K562 (cell line): ENCODE measurements at regions not wholly inside any gene's neighbourhood (a gene's known extent, or its start where the extent isn't known, plus 50 kb on each side); places are given as distances from the start of the nearest gene placed in this dataset.

ENCODE experiments used
- FOXK1 ChIP-seq: sonication (generic); formaldehyde crosslinking; IDR thresholded peaks from 2 replicates; pipeline ENCODE4 v1.8.0; 2022; ENCODE audit warnings: missing genetic modification reagents, mild to moderate bottlenecking, borderline replicate concordance
- PPARD ChIP-seq: fragments of 250-450 bp; sonication (Bioruptor Pico); IDR thresholded peaks from 2 replicates; pipeline ENCODE4 v1.8.0; 2022; ENCODE audit warnings: inconsistent platforms, mild to moderate bottlenecking, moderate library complexity
- TF ChIP-seq, protein P1 (sequence below): IDR thresholded peaks from 2 replicates; pipeline ENCODE4 v1.6.1; 2016; ENCODE audit warnings: missing genetic modification characterization, missing compliant biosample characterization
- TF ChIP-seq, protein P2 (sequence below): fragments of 450-650 bp; IDR thresholded peaks from 2 replicates; pipeline ENCODE4 v1.6.1; 2017; ENCODE audit warnings: antibody characterized with exemption, mild to moderate bottlenecking

DNA sequence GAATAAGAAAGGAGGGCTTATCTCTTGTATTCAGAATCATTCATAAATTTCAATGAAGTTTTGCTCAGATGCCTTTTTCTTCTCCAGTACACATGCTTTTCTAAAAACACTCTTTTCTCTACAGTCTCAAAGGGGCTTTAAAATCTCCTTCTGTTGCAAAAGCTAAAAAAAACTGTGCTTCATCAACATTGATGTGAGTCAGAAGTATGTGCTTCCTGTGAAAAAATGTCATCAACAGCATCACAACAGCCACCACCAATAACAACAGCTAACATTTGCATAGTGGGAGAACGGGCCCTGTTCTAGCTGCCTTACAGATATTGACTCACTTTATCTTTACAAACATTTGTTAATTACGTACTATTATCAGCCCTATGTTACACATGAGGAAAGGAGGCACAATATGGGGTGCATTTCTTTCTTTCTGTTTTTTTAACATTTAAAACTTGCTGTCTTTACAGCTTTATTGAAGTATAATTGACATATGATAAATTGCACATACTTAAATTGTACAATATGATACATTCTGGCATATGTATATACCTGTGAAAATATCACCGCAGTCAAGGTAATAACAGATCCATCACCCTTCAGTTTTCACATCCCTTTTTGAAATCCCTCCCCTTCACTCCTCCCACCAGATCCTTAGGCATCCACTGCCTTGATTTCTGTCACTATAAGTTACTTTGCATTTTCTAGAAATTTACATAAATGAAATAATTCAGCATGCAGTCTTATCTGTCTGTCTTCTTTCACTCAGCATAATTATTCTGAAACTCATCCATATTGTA, 1605.4 kb upstream of the LRRTM3 start (continued):
- TF ChIP-seq, protein P1, sequence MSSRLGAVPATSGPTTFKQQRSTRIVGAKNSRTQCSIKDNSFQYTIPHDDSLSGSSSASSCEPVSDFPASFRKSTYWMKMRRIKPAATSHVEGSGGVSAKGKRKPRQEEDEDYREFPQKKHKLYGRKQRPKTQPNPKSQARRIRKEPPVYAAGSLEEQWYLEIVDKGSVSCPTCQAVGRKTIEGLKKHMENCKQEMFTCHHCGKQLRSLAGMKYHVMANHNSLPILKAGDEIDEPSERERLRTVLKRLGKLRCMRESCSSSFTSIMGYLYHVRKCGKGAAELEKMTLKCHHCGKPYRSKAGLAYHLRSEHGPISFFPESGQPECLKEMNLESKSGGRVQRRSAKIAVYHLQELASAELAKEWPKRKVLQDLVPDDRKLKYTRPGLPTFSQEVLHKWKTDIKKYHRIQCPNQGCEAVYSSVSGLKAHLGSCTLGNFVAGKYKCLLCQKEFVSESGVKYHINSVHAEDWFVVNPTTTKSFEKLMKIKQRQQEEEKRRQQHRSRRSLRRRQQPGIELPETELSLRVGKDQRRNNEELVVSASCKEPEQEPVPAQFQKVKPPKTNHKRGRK (tag): no peak
- TF ChIP-seq, protein P2, sequence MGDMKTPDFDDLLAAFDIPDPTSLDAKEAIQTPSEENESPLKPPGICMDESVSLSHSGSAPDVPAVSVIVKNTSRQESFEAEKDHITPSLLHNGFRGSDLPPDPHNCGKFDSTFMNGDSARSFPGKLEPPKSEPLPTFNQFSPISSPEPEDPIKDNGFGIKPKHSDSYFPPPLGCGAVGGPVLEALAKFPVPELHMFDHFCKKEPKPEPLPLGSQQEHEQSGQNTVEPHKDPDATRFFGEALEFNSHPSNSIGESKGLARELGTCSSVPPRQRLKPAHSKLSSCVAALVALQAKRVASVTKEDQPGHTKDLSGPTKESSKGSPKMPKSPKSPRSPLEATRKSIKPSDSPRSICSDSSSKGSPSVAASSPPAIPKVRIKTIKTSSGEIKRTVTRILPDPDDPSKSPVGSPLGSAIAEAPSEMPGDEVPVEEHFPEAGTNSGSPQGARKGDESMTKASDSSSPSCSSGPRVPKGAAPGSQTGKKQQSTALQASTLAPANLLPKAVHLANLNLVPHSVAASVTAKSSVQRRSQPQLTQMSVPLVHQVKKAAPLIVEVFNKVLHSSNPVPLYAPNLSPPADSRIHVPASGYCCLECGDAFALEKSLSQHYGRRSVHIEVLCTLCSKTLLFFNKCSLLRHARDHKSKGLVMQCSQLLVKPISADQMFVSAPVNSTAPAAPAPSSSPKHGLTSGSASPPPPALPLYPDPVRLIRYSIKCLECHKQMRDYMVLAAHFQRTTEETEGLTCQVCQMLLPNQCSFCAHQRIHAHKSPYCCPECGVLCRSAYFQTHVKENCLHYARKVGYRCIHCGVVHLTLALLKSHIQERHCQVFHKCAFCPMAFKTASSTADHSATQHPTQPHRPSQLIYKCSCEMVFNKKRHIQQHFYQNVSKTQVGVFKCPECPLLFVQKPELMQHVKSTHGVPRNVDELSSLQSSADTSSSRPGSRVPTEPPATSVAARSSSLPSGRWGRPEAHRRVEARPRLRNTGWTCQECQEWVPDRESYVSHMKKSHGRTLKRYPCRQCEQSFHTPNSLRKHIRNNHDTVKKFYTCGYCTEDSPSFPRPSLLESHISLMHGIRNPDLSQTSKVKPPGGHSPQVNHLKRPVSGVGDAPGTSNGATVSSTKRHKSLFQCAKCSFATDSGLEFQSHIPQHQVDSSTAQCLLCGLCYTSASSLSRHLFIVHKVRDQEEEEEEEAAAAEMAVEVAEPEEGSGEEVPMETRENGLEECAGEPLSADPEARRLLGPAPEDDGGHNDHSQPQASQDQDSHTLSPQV: no peak
- TF ChIP-seq FOXK1 (CRISPR knock-in tag): no peak
- no peak for TF ChIP-seq PPARD (CRISPR knock-in tag)
